K562 (cell line): ENCODE measurements at regions not wholly inside any gene's neighbourhood (a gene's known extent, or its start where the extent isn't known, plus 50 kb on each side); places are given as distances from the start of the nearest gene placed in this dataset.

Experiments used
- ATAC-seq: fragments of 200-7000 bp; cut with Tn5 transposase; 3 replicates; pipeline ENCODE4 v1.9.1; 2020; ENCODE audit warnings: moderate library complexity
- BruUV-seq: library from RNA; stranded (reverse); fragments of 400-500 nt; replicated peaks from 2 replicates; lab custom pipeline; 2021; lab: Mats Ljungman, UMichigan
- CTCF ChIA-PET: fragments of 300-600 bp; formaldehyde crosslinking; extraction: SDS; loops from one replicate; lab custom pipeline; 2021; ENCODE audit warnings: low intra/inter-chr PET ratio; lab: Yijun Ruan, JAX
- POLR2A ChIA-PET: fragments of 300-600, 350-650 bp; sonication (Branson Sonifier 250); formaldehyde crosslinking; extraction: SDS; loops from one replicate; lab custom pipeline; 2021; ENCODE audit warnings: antibody characterized with exemption, inconsistent platforms; lab: Yijun Ruan, JAX
- DNase-seq, 4 experiments: peaks; one replicate each; pipeline versions ENCODE4 v3.0.0 to v3.0.0-alpha.2; 2011 to 2018; ENCODE audit warnings: low spot score in 3 of 4, mixed read lengths in 3 of 4; ENCODE audit errors: extremely low read depth in 1 of 4
- FAIRE-seq: peaks from 2 replicates; lab custom pipeline; 2011; peaks lifted over from hg19 to GRCh38; lab: Jason Lieb, UNC
- H2AFZ ChIP-seq: 2 replicates; pipeline ENCODE4 v1.6.0; 2011; ENCODE audit warnings: low read depth, low read length, control low read depth, inconsistent platforms
- H3K27ac ChIP-seq: fragments of 200-600 bp; 3 replicates; pipeline ENCODE4 v1.8.0; 2011; ENCODE audit warnings: low read depth, mild to moderate bottlenecking, control low read depth, inconsistent platforms, low read length, moderate library complexity, mixed read lengths; ENCODE audit errors: extremely low read depth
- H3K27me3 ChIP-seq, 2 experiments: fragments of 300-600 bp in 1 of 2; 2 replicates in 1 of 2; 3 replicates in 1 of 2; pipeline versions ENCODE4 v1.6.0 to v1.8.0; 2011; ENCODE audit warnings: inconsistent platforms in 2 of 2, low read length in 2 of 2, mild to moderate bottlenecking in 1 of 2, mixed read lengths in 1 of 2, moderate library complexity in 1 of 2; ENCODE audit not compliant: control insufficient read depth in 2 of 2, insufficient read depth in 2 of 2
- H3K36me3 ChIP-seq: fragments of 300-600 bp; 3 replicates; pipeline ENCODE4 v1.8.0; 2011; ENCODE audit warnings: mild to moderate bottlenecking, low read length, inconsistent platforms; ENCODE audit not compliant: control insufficient read depth, insufficient read depth
- H3K4me1 ChIP-seq, 2 experiments: fragments of 200-600 bp in 1 of 2; replicated peaks in 1 of 2; 2 replicates in 1 of 2; 3 replicates in 1 of 2; pipeline versions ENCODE4 v1.5.1 to v1.8.0; 2011; ENCODE audit warnings: inconsistent platforms in 2 of 2, low read length in 2 of 2, mild to moderate bottlenecking in 1 of 2, mixed read lengths in 1 of 2, moderate library complexity in 1 of 2; ENCODE audit not compliant: control insufficient read depth in 2 of 2, insufficient read depth in 2 of 2
- H3K4me2 ChIP-seq: 2 replicates; pipeline ENCODE4 v1.6.1; 2011; ENCODE audit warnings: low read length, control low read depth, inconsistent platforms, mixed read lengths; ENCODE audit not compliant: insufficient read depth
- H3K4me3 ChIP-seq: fragments of 200-600 bp; sonication (generic), shearing (Covaris generic); 2 replicates; pipeline ENCODE4 v1.5.1; 2016; ENCODE audit warnings: control low read depth, inconsistent platforms
- H3K79me2 ChIP-seq: fragments of 200-600 bp; 3 replicates; pipeline ENCODE4 v1.8.0; 2011; ENCODE audit warnings: low read length, inconsistent platforms; ENCODE audit not compliant: control insufficient read depth, insufficient read depth
- H3K9ac ChIP-seq, 2 experiments: 2 replicates each; pipeline versions ENCODE4 v1.6.0 to v1.6.1; 2011; ENCODE audit warnings: low read depth in 2 of 2, low read length in 2 of 2, control low read depth in 1 of 2, inconsistent platforms in 1 of 2, mild to moderate bottlenecking in 1 of 2, mixed read lengths in 1 of 2; ENCODE audit not compliant: insufficient read depth in 1 of 2
- H3K9me1 ChIP-seq: one replicate; pipeline ENCODE4 v1.6.0; 2011; ENCODE audit warnings: inconsistent platforms, mild to moderate bottlenecking, low read length, moderate library complexity; ENCODE audit not compliant: control insufficient read depth, insufficient read depth
- H3K9me3 ChIP-seq: replicated peaks from 2 replicates; pipeline ENCODE4 v1.5.1; 2011; ENCODE audit warnings: low read depth, low read length, inconsistent platforms; ENCODE audit not compliant: control insufficient read depth, insufficient read depth
- H4K20me1 ChIP-seq: replicated peaks from 2 replicates; pipeline ENCODE4 v1.6.1; 2011; ENCODE audit warnings: low read length, inconsistent platforms, mixed read lengths; ENCODE audit not compliant: control insufficient read depth, insufficient read depth
- KLF10 ChIP-seq: fragments of 250-450 bp; sonication (Bioruptor Pico); IDR thresholded peaks from 2 replicates; pipeline ENCODE4 v1.6.1; 2021; ENCODE audit warnings: matching md5 sums
- MEIS2 ChIP-seq: fragments of 450-650 bp; IDR thresholded peaks from 2 replicates; pipeline ENCODE4 v1.6.1; 2014; ENCODE audit warnings: mild to moderate bottlenecking; ENCODE audit not compliant: partially characterized antibody
- NFIC ChIP-seq: fragments of 450-650 bp; IDR thresholded peaks from 2 replicates; pipeline ENCODE4 v1.6.1; 2017; ENCODE audit warnings: mild to moderate bottlenecking, inconsistent platforms
- PURB ChIP-seq: sonication (generic); formaldehyde crosslinking; IDR thresholded peaks from 2 replicates; pipeline ENCODE4 v1.9.0; 2021; ENCODE audit warnings: low read depth, mild to moderate bottlenecking, missing genetic modification reagents
- SUPT5H ChIP-seq: fragments of 450-650 bp; IDR thresholded peaks from 2 replicates; pipeline ENCODE4 v1.6.1; 2016
- ZNF217 ChIP-seq: sonication (generic); formaldehyde crosslinking; IDR thresholded peaks from 2 replicates; pipeline ENCODE4 v1.8.0; 2022; ENCODE audit warnings: mild to moderate bottlenecking, missing genetic modification reagents
- WGBS: fragments of 100-300 bp; shearing (Covaris generic); methylation state at CpG from one replicate; pipeline ENCODE4 v1.1.6; 2016; ENCODE audit warnings: low coverage, mixed read lengths; ENCODE audit not compliant: insufficient coverage; ENCODE audit errors: missing lambda C conversion rate; 5-methylcytosine and 5-hydroxymethylcytosine counted together
- in situ Hi-C: fragments of 300-500 bp; cut with MboI; formaldehyde crosslinking; loops from 4 replicates; pipeline ENCODE4 v1.15.0; 2018; ENCODE audit warnings: inconsistent platforms, mixed read lengths
- intact Hi-C: fragments of 100-400 bp; cut with micrococcal nuclease; formaldehyde crosslinking; loops from 2 replicates; pipeline ENCODE4 v1.14.2; 2022

DNA sequence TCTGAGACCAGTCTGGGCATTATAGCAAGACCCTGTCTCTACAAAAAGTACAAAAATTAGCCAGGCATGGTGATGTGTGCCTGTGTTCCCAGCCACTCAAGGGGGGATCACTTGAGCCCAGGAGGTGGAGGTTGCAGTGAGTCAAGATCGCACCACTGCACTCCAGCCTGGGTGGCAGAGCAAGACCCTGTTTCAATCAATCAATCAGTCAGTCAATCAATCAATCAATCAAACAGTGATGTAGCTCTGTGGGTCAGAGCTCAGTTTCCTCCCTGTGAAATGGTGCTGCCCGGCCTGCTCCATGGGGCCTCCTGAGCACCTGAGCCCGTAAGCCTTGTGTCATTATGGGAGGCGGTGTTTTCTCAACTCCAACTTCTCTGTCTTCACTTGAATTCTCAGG is 167.1 kb upstream of the CIBAR2 start:
- peaks cover 38% of the 10 kb centered on the region for H4K20me1 ChIP-seq
- 96% methylated on average over 4 of the region's 4 CpGs for WGBS
- no peaks in the 10 kb centered on the region for H3K9me3 ChIP-seq
- DNase-seq (no peak), ATAC-seq (no peak), FAIRE-seq (no peak)
- POLR2A ChIA-PET = interaction anchor here (0.6 to 1.6 kb wide), 4 partner anchors 10 to 49 kb away, joined by 4 to 7 read pairs (median 5); no protein-coding TSS in a partner anchor
- intact Hi-C loops = no loop called here
- H3K4me1 ChIP-seq = peaks cover 10 to 52% of the 10 kb centered on the region in 2 experiments
- no peaks in the 10 kb centered on the region for H3K27me3 ChIP-seq
- H3K4me3 ChIP-seq = no peak overlapping the region
- 0 out of 4 replicates have a peak overlapping the region, but pooled peaks of 1 of the 2 experiments have one; percentile 23 for H3K9ac ChIP-seq
- CTCF ChIA-PET = no interaction called here
- no peak overlapping the region for H3K27ac ChIP-seq
- TF ChIP-seq PURB (CRISPR knock-in tag) = no peak
- TF ChIP-seq MEIS2 = peak; percentile 33
- no peak for TF ChIP-seq ZNF217
- TF ChIP-seq KLF10 = no peak
- H3K9me1 ChIP-seq = no peaks in the 10 kb centered on the region
- H3K4me2 ChIP-seq = no peak overlapping the region
- H3K36me3 ChIP-seq = no peaks in the 10 kb centered on the region
- no peak overlapping the region for H2AFZ ChIP-seq
- in situ Hi-C loops = no loop called here
- no TSS peak for BruUV-seq
- H3K79me2 ChIP-seq = peaks cover 5% of the 10 kb centered on the region; the same call in 1 of the 3 replicates

DNA sequence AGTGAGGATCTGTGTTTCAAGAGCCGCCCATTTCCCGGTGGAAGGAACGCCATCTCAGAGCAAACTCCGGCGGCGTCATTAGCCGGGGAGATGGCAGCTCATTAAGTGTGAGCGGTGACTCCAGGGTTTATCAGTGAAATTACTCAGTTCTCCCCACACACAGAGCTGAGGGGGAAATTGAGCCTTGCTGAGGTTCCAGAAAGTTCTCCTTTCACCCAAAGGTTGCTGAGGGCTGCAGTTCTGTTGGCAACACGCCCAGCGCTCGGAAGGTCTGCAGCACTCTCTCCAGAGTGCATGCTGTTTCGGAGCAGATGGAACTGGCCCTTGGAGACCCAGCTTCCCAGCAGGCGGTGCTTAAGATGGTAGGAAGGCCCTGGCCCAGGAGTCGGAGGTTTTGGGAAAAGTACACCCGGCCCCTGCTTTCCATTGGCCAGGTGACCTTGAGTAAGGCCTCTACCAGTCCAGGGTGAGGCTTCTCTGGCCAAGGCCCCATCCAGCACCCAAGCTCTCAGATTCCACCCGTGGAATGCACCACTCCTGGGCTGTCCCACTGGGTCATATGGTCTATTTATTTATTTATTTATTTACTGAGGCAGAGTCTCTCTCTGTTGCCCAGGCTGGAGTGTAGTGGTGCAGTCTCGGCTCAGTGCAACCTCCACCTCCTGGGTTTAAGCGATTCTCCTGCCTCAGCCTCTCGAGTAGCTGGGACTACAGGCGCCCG is 167.7 kb upstream of the CIBAR2 start:
- Histone ChIP-seq H3K27me3 (no peaks in the 10 kb centered on the region), H2AFZ (no peak overlapping the region), H3K9ac (0 out of 4 replicates have a peak overlapping the region, but pooled peaks of 1 of the 2 experiments have one; percentile 23), H3K4me3 (no peak overlapping the region), H3K27ac (no peak overlapping the region), H3K36me3 (no peaks in the 10 kb centered on the region), H4K20me1 (peaks cover 32% of the 10 kb centered on the region), H3K9me1 (no peaks in the 10 kb centered on the region), H3K79me2 (peaks cover 5% of the 10 kb centered on the region; the same call in 1 of the 3 replicates), H3K4me2 (no peak overlapping the region), H3K9me3 (no peaks in the 10 kb centered on the region), H3K4me1 (peaks cover 5 to 46% of the 10 kb centered on the region in 2 experiments)
- WGBS = 82% methylated on average over 19 of the region's 21 CpGs
- ChIA-PET CTCF (interaction anchor here (0.6 kb wide), 1 partner anchor 239 kb away, joined by 3 read pairs; no protein-coding TSS in a partner anchor), POLR2A (interaction anchor here (1.6 kb wide), 1 partner anchor 9 kb away, joined by 6 read pairs; no protein-coding TSS in a partner anchor)
- BruUV-seq = no TSS peak
- no peak for DNase-seq
- intact Hi-C loops = no loop called here
- TF ChIP-seq NFIC (peak; percentile 37; the same call in 1 of the 2 replicates), SUPT5H (no peak)
- in situ Hi-C loops = no loop called here
- no peak for FAIRE-seq
- no peak for ATAC-seq
